WTC11 (cell line): ENCODE measurements at regions not wholly inside any gene's neighbourhood (a gene's known extent, or its start where the extent isn't known, plus 50 kb on each side); places are given as distances from the start of the nearest gene placed in this dataset.

ENCODE experiments used
- ATAC-seq: fragments of 200-7000 bp; cut with Tn5 transposase; 2 replicates; pipeline ENCODE4 v1.10.0; 2021; ENCODE audit warnings: mild to moderate bottlenecking, moderate library complexity
- CTCF ChIA-PET: fragments of 300-600 bp; sonication (Branson Sonifier 250); formaldehyde crosslinking; loops from one replicate; lab custom pipeline; 2021; ENCODE audit warnings: antibody characterized with exemption; lab: Charles Lee
- POLR2A ChIA-PET: fragments of 350-600 bp; sonication (Branson Sonifier 250); formaldehyde crosslinking; loops from one replicate; lab custom pipeline; 2021; ENCODE audit warnings: antibody characterized with exemption; lab: Charles Lee
- DNase-seq: peaks from one replicate; pipeline ENCODE4 v3.0.0; 2021; ENCODE audit warnings: low spot score
- H3K27ac Mint-ChIP-seq: 2 replicates; pipeline ENCODE4 v1.8.0; 2021; ENCODE audit warnings: mixed read lengths
- H3K27me3 Mint-ChIP-seq: 2 replicates; pipeline ENCODE4 v1.8.0; 2021; ENCODE audit warnings: low read depth, mild to moderate bottlenecking, moderate library complexity, mixed read lengths
- H3K36me3 Mint-ChIP-seq: 2 replicates; pipeline ENCODE4 v1.8.0; 2021; ENCODE audit warnings: mixed read lengths
- H3K4me1 Mint-ChIP-seq: 2 replicates; pipeline ENCODE4 v1.8.0; 2022; ENCODE audit warnings: mixed read lengths
- H3K4me3 Mint-ChIP-seq: 2 replicates; pipeline ENCODE4 v1.8.0; 2021; ENCODE audit warnings: mild to moderate bottlenecking, moderate library complexity, mixed read lengths
- H3K9me3 Mint-ChIP-seq: 2 replicates; pipeline ENCODE4 v1.8.0; 2021; ENCODE audit warnings: mixed read lengths
- CBFB ChIP-seq: sonication (generic); formaldehyde crosslinking; IDR thresholded peaks from 2 replicates; pipeline ENCODE4 v1.8.1; 2022; ENCODE audit warnings: mild to moderate bottlenecking, low read depth, missing genetic modification reagents
- CREB1 ChIP-seq: sonication (generic); formaldehyde crosslinking; IDR thresholded peaks from 2 replicates; pipeline ENCODE4 v1.8.0; 2023; ENCODE audit warnings: mild to moderate bottlenecking, missing genetic modification reagents
- CREM ChIP-seq: sonication (generic); formaldehyde crosslinking; IDR thresholded peaks from 2 replicates; pipeline ENCODE4 v1.8.1; 2022; ENCODE audit warnings: mild to moderate bottlenecking, missing genetic modification reagents, moderate library complexity
- CTCF ChIP-seq: fragments of 200-600 bp; IDR thresholded peaks from 2 replicates; pipeline ENCODE4 v1.8.0; 2022; ENCODE audit warnings: antibody characterized with exemption
- E2F1 ChIP-seq: sonication (generic); formaldehyde crosslinking; IDR thresholded peaks from 2 replicates; pipeline ENCODE4 v1.8.0; 2022; ENCODE audit warnings: mild to moderate bottlenecking, missing genetic modification reagents
- ELF4 ChIP-seq: sonication (generic); formaldehyde crosslinking; IDR thresholded peaks from 2 replicates; pipeline ENCODE4 v1.8.1; 2022; ENCODE audit warnings: low read depth, mild to moderate bottlenecking, moderate library complexity, missing genetic modification reagents
- EMX1 ChIP-seq: fragments of 250-450 bp; sonication (Bioruptor Pico); IDR thresholded peaks from 2 replicates; pipeline ENCODE4 v1.8.0; 2021; ENCODE audit warnings: mild to moderate bottlenecking
- JAZF1 ChIP-seq: fragments of 250-450 bp; sonication (Bioruptor Pico); IDR thresholded peaks from 2 replicates; pipeline ENCODE4 v1.9.0; 2021; ENCODE audit warnings: moderate library complexity, mild to moderate bottlenecking, inconsistent platforms
- MLX ChIP-seq: sonication (generic); formaldehyde crosslinking; IDR thresholded peaks from 2 replicates; pipeline ENCODE4 v1.8.1; 2023; ENCODE audit warnings: mild to moderate bottlenecking, missing genetic modification reagents, moderate library complexity
- MXD4 ChIP-seq: fragments of 250-450 bp; sonication (Bioruptor Pico); IDR thresholded peaks from 2 replicates; pipeline ENCODE4 v1.8.0; 2021; ENCODE audit warnings: mild to moderate bottlenecking, moderate library complexity, borderline replicate concordance
- NFATC4 ChIP-seq: fragments of 250-450 bp; sonication (Bioruptor Pico); IDR thresholded peaks from 2 replicates; pipeline ENCODE4 v1.9.0; 2021; ENCODE audit warnings: mild to moderate bottlenecking
- NFE2L1 ChIP-seq: sonication (generic); formaldehyde crosslinking; IDR thresholded peaks from 2 replicates; pipeline ENCODE4 v1.8.1; 2023; ENCODE audit warnings: missing genetic modification reagents
- NR2C2 ChIP-seq: sonication (generic); formaldehyde crosslinking; IDR thresholded peaks from 2 replicates; pipeline ENCODE4 v1.8.0; 2022; ENCODE audit warnings: mild to moderate bottlenecking, missing genetic modification reagents
- PRRX2 ChIP-seq: fragments of 250-450 bp; sonication (Bioruptor Pico); IDR thresholded peaks from 2 replicates; pipeline ENCODE4 v1.8.0; 2021; ENCODE audit warnings: mild to moderate bottlenecking
- RELA ChIP-seq: sonication (generic); formaldehyde crosslinking; IDR thresholded peaks from 2 replicates; pipeline ENCODE4 v1.8.1; 2022; ENCODE audit warnings: missing genetic modification reagents, mild to moderate bottlenecking, borderline replicate concordance
- SMAD3 ChIP-seq: sonication (generic); formaldehyde crosslinking; IDR thresholded peaks from 2 replicates; pipeline ENCODE4 v1.8.0; 2022; ENCODE audit warnings: missing genetic modification reagents, mild to moderate bottlenecking, borderline replicate concordance
- SP1 ChIP-seq: sonication (generic); formaldehyde crosslinking; conservative IDR thresholded peaks from 2 replicates; pipeline ENCODE4 v1.8.1; 2022; ENCODE audit warnings: missing genetic modification reagents
- STAT6 ChIP-seq: sonication (generic); formaldehyde crosslinking; conservative IDR thresholded peaks from 2 replicates; pipeline ENCODE4 v1.8.1; 2023; ENCODE audit warnings: mild to moderate bottlenecking, low read depth, missing genetic modification reagents, moderate library complexity
- TEAD4 ChIP-seq: sonication (generic); formaldehyde crosslinking; IDR thresholded peaks from 2 replicates; pipeline ENCODE4 v1.8.0; 2022; ENCODE audit warnings: mild to moderate bottlenecking, missing genetic modification reagents
- USF1 ChIP-seq: sonication (generic); formaldehyde crosslinking; IDR thresholded peaks from 2 replicates; pipeline ENCODE4 v1.8.0; 2022; ENCODE audit warnings: mild to moderate bottlenecking, missing genetic modification reagents
- ZBTB43 ChIP-seq: sonication (generic); formaldehyde crosslinking; IDR thresholded peaks from 2 replicates; pipeline ENCODE4 v1.8.1; 2023; ENCODE audit warnings: mild to moderate bottlenecking, missing genetic modification reagents
- ZNF263 ChIP-seq: sonication (generic); formaldehyde crosslinking; IDR thresholded peaks from 2 replicates; pipeline ENCODE4 v1.8.1; 2022; ENCODE audit warnings: low read depth, mild to moderate bottlenecking, moderate library complexity, missing genetic modification reagents
- ZNF281 ChIP-seq: sonication (generic); formaldehyde crosslinking; IDR thresholded peaks from 2 replicates; pipeline ENCODE4 v1.8.0; 2023; ENCODE audit warnings: mild to moderate bottlenecking, missing genetic modification reagents
- ZNF396 ChIP-seq: fragments of 250-450 bp; sonication (Bioruptor Pico); IDR thresholded peaks from 2 replicates; pipeline ENCODE4 v1.8.0; 2021; ENCODE audit warnings: mild to moderate bottlenecking, moderate library complexity, borderline replicate concordance
- ZNF423 ChIP-seq: fragments of 250-450 bp; sonication (Bioruptor Pico); IDR thresholded peaks from 2 replicates; pipeline ENCODE4 v2.1.2; 2022; ENCODE audit warnings: mild to moderate bottlenecking, moderate library complexity

GRCh38 chrX:10797466-10797865 is 177.1 kb upstream of the MID1 start (continued):
- no peak for TF ChIP-seq NFATC4 (CRISPR knock-in tag)
- no peak for TF ChIP-seq CTCF
- TF ChIP-seq RELA (CRISPR knock-in tag): no peak
- TF ChIP-seq CBFB (CRISPR knock-in tag): no peak

GRCh38 chrX:10798041-10798440 is 177.7 kb upstream of the MID1 start:
- POLR2A ChIA-PET: interaction anchor here (0.6 kb wide), 1 partner anchor 526 kb away, joined by 3 read pairs; no protein-coding TSS in a partner anchor
- ATAC-seq: no peak
- no peak overlapping the region for H3K4me3 Mint-ChIP-seq
- 0 out of 2 replicates have a peak, but pooled peaks cover 2% of the 10 kb centered on the region for H3K4me1 Mint-ChIP-seq
- H3K27ac Mint-ChIP-seq: no peak overlapping the region
- TF ChIP-seq MXD4 (CRISPR knock-in tag) (no peak), SMAD3 (CRISPR knock-in tag) (no peak), SP1 (CRISPR knock-in tag) (no peak), NR2C2 (CRISPR knock-in tag) (no peak), ZNF263 (CRISPR knock-in tag) (no peak), NFE2L1 (CRISPR knock-in tag) (no peak), E2F1 (no peak), MLX (no peak), TEAD4 (CRISPR knock-in tag) (no peak), ZBTB43 (CRISPR knock-in tag) (no peak), CREM (CRISPR knock-in tag) (no peak), EMX1 (CRISPR knock-in tag) (no peak), JAZF1 (CRISPR knock-in tag) (no peak), CBFB (CRISPR knock-in tag) (no peak)
- CTCF ChIA-PET: no interaction called here
- no peaks in the 10 kb centered on the region for H3K9me3 Mint-ChIP-seq
- no peaks in the 10 kb centered on the region for H3K36me3 Mint-ChIP-seq
- DNase-seq: no peak
- H3K27me3 Mint-ChIP-seq: no peaks in the 10 kb centered on the region; the same call in 1 of the 2 replicates

GRCh38 chrX:10800796-10801195 is 180.4 kb upstream of the MID1 start:
- ChIA-PET POLR2A (no interaction called here), CTCF (no interaction called here)
- TF ChIP-seq USF1 (CRISPR knock-in tag) (no peak), CREB1 (CRISPR knock-in tag) (no peak), ZNF423 (CRISPR knock-in tag) (no peak), STAT6 (CRISPR knock-in tag) (no peak), ZNF281 (CRISPR knock-in tag) (no peak), ELF4 (CRISPR knock-in tag) (no peak), PRRX2 (no peak), ZNF396 (CRISPR knock-in tag) (no peak)
- ATAC-seq (no peak), DNase-seq (no peak)
- no peak overlapping the region for H3K4me3 Mint-ChIP-seq
- H3K27me3 Mint-ChIP-seq: no peaks in the 10 kb centered on the region
- 0 out of 2 replicates have a peak, but pooled peaks cover 2% of the 10 kb centered on the region for H3K4me1 Mint-ChIP-seq
- peaks cover 3% of the 10 kb centered on the region; the same call in 1 of the 2 replicates for H3K9me3 Mint-ChIP-seq
- no peak overlapping the region for H3K27ac Mint-ChIP-seq
- H3K36me3 Mint-ChIP-seq: no peaks in the 10 kb centered on the region
